ENCODE measurements at regions not wholly inside any gene's neighbourhood (a gene's known extent, or its start where the extent isn't known, plus 50 kb on each side); places are given as distances from the start of the nearest gene placed in this dataset.

GRCh38 chr12:97194546-97194945 is 268.1 kb upstream of the RMST start:
- TF ChIP-seq MAFG (CRISPR knock-in tag; IDR thresholded peaks at IDR 0.05) (no peak), IKZF4 (CRISPR knock-in tag; IDR thresholded peaks at IDR 0.05; ENCODE audit: borderline replicate concordance, low read depth, not compliant biosample characterization) (no peak), POLR2A (IDR thresholded peaks at IDR 0.05; ENCODE audit: insufficient read depth in 1 of 2, low read depth in 2 of 2, low read length in 2 of 2) (no peak), EZH2 (conservative IDR thresholded peaks at IDR 0.05; ENCODE audit: low read depth, low read length) (no peak), ZNF564 (CRISPR knock-in tag; IDR thresholded peaks at IDR 0.05) (no peak)
